ENCODE measurements at regions not wholly inside any gene's neighbourhood (a gene's known extent, or its start where the extent isn't known, plus 50 kb on each side); places are given as distances from the start of the nearest gene placed in this dataset.

GRCh38 chr13:104691767-104692467 lies 1625.7 kb upstream of the SLC10A2 start:
- TF ChIP-seq EP300 (IDR thresholded peaks at IDR 0.05) (no peak), CTCF (IDR thresholded peaks at IDR 0.05) (no peak), POLR2AphosphoS5 (IDR thresholded peaks at IDR 0.05) (no peak)
- H3K9me3 ChIP-seq: no peaks in the 10 kb centered on the region
- 64% methylated on average over 2 of the region's 2 CpGs for whole genome bisulfite sequencing
- H3K4me3 ChIP-seq: no peak overlapping the region
- no peak for DNase-seq (ENCODE audit: extremely low spot score)
- H3K4me1 ChIP-seq: no peaks in the 10 kb centered on the region
- no peak overlapping the region for H3K27ac ChIP-seq (replicated peaks in 1 of 4)
- intact Hi-C loops (cut with DNase I): no loop called here
- no peaks in the 10 kb centered on the region for H3K27me3 ChIP-seq
- no peaks in the 10 kb centered on the region for H3K36me3 ChIP-seq

GRCh38 chr13:104686484-104686883 lies 1620.3 kb upstream of the SLC10A2 start:
- no peaks in the 10 kb centered on the region for H3K27me3 ChIP-seq
- no peaks in the 10 kb centered on the region for H3K4me1 ChIP-seq
- intact Hi-C loops (cut with DNase I): no loop called here
- 82% methylated on average over 3 of the region's 3 CpGs for WGBS
- H3K9me3 ChIP-seq: no peaks in the 10 kb centered on the region
- no peak for DNase-seq (ENCODE audit: extremely low spot score)
- TF ChIP-seq POLR2A (IDR thresholded peaks at IDR 0.05; ENCODE audit: low read depth) (no peak), CTCF (IDR thresholded peaks at IDR 0.05) (no peak), POLR2AphosphoS5 (IDR thresholded peaks at IDR 0.05) (no peak), EP300 (IDR thresholded peaks at IDR 0.05) (no peak)
- H3K4me3 ChIP-seq: no peak overlapping the region
- no peaks in the 10 kb centered on the region for H3K36me3 ChIP-seq
- H3K27ac ChIP-seq (replicated peaks in 1 of 4): no peak overlapping the region

GRCh38 chr13:104683789-104684188 lies 1617.6 kb upstream of the SLC10A2 start:
- H3K4me3 ChIP-seq: no peak overlapping the region
- no peaks in the 10 kb centered on the region for H3K36me3 ChIP-seq
- no peaks in the 10 kb centered on the region for H3K27me3 ChIP-seq
- no peaks in the 10 kb centered on the region for H3K4me1 ChIP-seq
- intact Hi-C loops (cut with DNase I): no loop called here
- TF ChIP-seq EP300 (IDR thresholded peaks at IDR 0.05) (no peak), CTCF (IDR thresholded peaks at IDR 0.05) (no peak), POLR2AphosphoS5 (IDR thresholded peaks at IDR 0.05) (no peak), POLR2A (IDR thresholded peaks at IDR 0.05; ENCODE audit: low read depth) (no peak)
- no peak for DNase-seq (ENCODE audit: extremely low spot score)
- H3K27ac ChIP-seq (replicated peaks in 1 of 4): no peak overlapping the region
- no peaks in the 10 kb centered on the region for H3K9me3 ChIP-seq

- no peak overlapping the region for H3K27ac ChIP-seq (replicated peaks in 1 of 4)
- TF ChIP-seq CTCF (IDR thresholded peaks at IDR 0.05) (no peak), EP300 (IDR thresholded peaks at IDR 0.05) (no peak), POLR2A (IDR thresholded peaks at IDR 0.05; ENCODE audit: low read depth) (no peak), POLR2AphosphoS5 (IDR thresholded peaks at IDR 0.05) (no peak)
- H3K4me1 ChIP-seq: no peaks in the 10 kb centered on the region
- no peaks in the 10 kb centered on the region for H3K27me3 ChIP-seq
- H3K9me3 ChIP-seq: no peaks in the 10 kb centered on the region
- no peaks in the 10 kb centered on the region for H3K36me3 ChIP-seq
- H3K4me3 ChIP-seq: no peak overlapping the region
- WGBS: 92% methylated on average over 5 of the region's 5 CpGs
- intact Hi-C loops (cut with DNase I): no loop called here
- no peak for DNase-seq (ENCODE audit: extremely low spot score)
Observed at GRCh38 chr13:104678161-104678560, 1611.9 kb upstream of the SLC10A2 start.

GRCh38 chr13:104671901-104672300 lies 1605.7 kb upstream of the SLC10A2 start:
- 74% methylated on average over 3 of the region's 3 CpGs for WGBS
- intact Hi-C loops (cut with DNase I): no loop called here
- H3K27ac ChIP-seq (replicated peaks in 1 of 4): no peak overlapping the region
- no peak for DNase-seq (ENCODE audit: extremely low spot score)
- H3K9me3 ChIP-seq: no peaks in the 10 kb centered on the region
- H3K27me3 ChIP-seq: no peaks in the 10 kb centered on the region
- no peaks in the 10 kb centered on the region for H3K4me1 ChIP-seq
- H3K4me3 ChIP-seq: no peak overlapping the region
- H3K36me3 ChIP-seq: no peaks in the 10 kb centered on the region
- TF ChIP-seq CTCF (IDR thresholded peaks at IDR 0.05) (no peak), EP300 (IDR thresholded peaks at IDR 0.05) (no peak), POLR2AphosphoS5 (IDR thresholded peaks at IDR 0.05) (no peak), POLR2A (IDR thresholded peaks at IDR 0.05; ENCODE audit: low read depth) (no peak)

Data from esophagus muscularis mucosa (tissue), 4 donors.